Right lobe of liver (tissue), 4 donors: ENCODE measurements at regions not wholly inside any gene's neighbourhood (a gene's known extent, or its start where the extent isn't known, plus 50 kb on each side); places are given as distances from the start of the nearest gene placed in this dataset.

Experiments used
- POLR2A ChIP-seq: fragments of 450-650 bp; IDR thresholded peaks from one replicate; pipeline ENCODE4 v1.6.1; 2017; ENCODE audit warnings: antibody characterized with exemption, mild to moderate bottlenecking
- TF ChIP-seq, protein P1 (sequence below), 4 donors: fragments of 200-600 bp in 3 of 4; fragments of 450-650 bp in 1 of 4; IDR thresholded peaks; one replicate each; pipeline versions ENCODE4 v1.5.1 to v1.8.0; 2016 to 2022; ENCODE audit warnings: antibody characterized with exemption in 4 of 4, mild to moderate bottlenecking in 2 of 4
- donor health status: DM: no; HTN: no; CAD: no.
- donor health status: DM: no; HTN: no; CAD: no.
- donor health status: DM: no; HTN: yes; CAD: no.

DNA sequence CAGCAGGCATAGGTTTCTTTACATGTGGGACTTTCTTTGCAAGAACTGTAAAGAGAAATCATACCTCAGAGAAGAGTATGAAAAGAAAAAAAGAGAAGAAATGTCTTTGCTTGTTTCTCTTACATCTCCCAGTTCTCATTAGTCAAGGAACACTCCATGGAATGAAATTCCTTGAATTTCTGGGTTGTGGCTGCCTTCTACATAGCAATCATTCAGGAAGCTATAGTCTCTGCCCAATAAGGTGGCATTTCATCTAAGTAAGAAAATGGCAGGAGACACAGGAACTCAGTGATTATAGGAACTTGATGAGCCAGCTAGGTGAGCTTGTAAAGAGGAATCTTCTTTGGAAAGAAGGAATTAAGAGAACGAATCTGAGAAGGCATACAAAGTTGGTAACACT, 197.0 kb upstream of the FKBP1C start:
- TF ChIP-seq, protein P1, sequence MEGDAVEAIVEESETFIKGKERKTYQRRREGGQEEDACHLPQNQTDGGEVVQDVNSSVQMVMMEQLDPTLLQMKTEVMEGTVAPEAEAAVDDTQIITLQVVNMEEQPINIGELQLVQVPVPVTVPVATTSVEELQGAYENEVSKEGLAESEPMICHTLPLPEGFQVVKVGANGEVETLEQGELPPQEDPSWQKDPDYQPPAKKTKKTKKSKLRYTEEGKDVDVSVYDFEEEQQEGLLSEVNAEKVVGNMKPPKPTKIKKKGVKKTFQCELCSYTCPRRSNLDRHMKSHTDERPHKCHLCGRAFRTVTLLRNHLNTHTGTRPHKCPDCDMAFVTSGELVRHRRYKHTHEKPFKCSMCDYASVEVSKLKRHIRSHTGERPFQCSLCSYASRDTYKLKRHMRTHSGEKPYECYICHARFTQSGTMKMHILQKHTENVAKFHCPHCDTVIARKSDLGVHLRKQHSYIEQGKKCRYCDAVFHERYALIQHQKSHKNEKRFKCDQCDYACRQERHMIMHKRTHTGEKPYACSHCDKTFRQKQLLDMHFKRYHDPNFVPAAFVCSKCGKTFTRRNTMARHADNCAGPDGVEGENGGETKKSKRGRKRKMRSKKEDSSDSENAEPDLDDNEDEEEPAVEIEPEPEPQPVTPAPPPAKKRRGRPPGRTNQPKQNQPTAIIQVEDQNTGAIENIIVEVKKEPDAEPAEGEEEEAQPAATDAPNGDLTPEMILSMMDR (IDR thresholded peaks at IDR 0.05) = no peak
- TF ChIP-seq POLR2A = no peak
